ENCODE measurements at regions not wholly inside any gene's neighbourhood (a gene's known extent, or its start where the extent isn't known, plus 50 kb on each side); places are given as distances from the start of the nearest gene placed in this dataset.

- no peaks in the 10 kb centered on the region for H3K79me2 ChIP-seq (ENCODE audit: low read depth)
- H3K36me3 ChIP-seq, result no peaks in the 10 kb centered on the region
- H3K36me3 Mint-ChIP-seq, result no peaks in the 10 kb centered on the region
- peaks cover 43% of the 10 kb centered on the region for H3K4me1 Mint-ChIP-seq
- DNase-seq (ENCODE audit: low spot score), result no peak
- no peak overlapping the region for H3K4me3 Mint-ChIP-seq
- peak overlapping the region; percentile 63 for H3K27ac Mint-ChIP-seq
- H2AFZ ChIP-seq (replicated peaks), result no peak overlapping the region
- TF ChIP-seq CTCF (IDR thresholded peaks at IDR 0.05) (no peak), EZH2phosphoT487 (IDR thresholded peaks at IDR 0.05) (no peak), EZH2 (IDR thresholded peaks at IDR 0.05) (no peak)
- H3K27me3 ChIP-seq, result no peaks in the 10 kb centered on the region
- peaks cover 23% of the 10 kb centered on the region for H3K27me3 Mint-ChIP-seq (ENCODE audit: insufficient read depth, low read depth)
- no peak overlapping the region for H3K4me3 ChIP-seq
- H3F3A ChIP-seq (ENCODE audit: low read depth), result peaks cover 12% of the 10 kb centered on the region
- peaks cover 41% of the 10 kb centered on the region for H3K4me1 ChIP-seq
- no peaks in the 10 kb centered on the region for H4K20me1 ChIP-seq (ENCODE audit: low read depth)
- no peak overlapping the region for H3K9ac ChIP-seq
- no peaks in the 10 kb centered on the region for H3K9me3 Mint-ChIP-seq
- no peak overlapping the region for H3K27ac ChIP-seq
- H3K9me3 ChIP-seq (ENCODE audit: low read depth), result no peaks in the 10 kb centered on the region
- no peak overlapping the region for H3K4me2 ChIP-seq
Measured at GRCh38 chr12:131220331-131220685, 266.6 kb downstream of the ADGRD1 start.

- Histone ChIP-seq H3F3A (ENCODE audit: low read depth) (peaks cover 12% of the 10 kb centered on the region), H4K20me1 (ENCODE audit: low read depth) (no peaks in the 10 kb centered on the region), H3K9ac (no peak overlapping the region), H3K27ac (no peak overlapping the region), H3K79me2 (ENCODE audit: low read depth) (no peaks in the 10 kb centered on the region), H3K4me1 (peaks cover 41% of the 10 kb centered on the region), H3K4me2 (peak overlapping the region; percentile 52), H3K27me3 (no peaks in the 10 kb centered on the region), H3K4me3 (no peak overlapping the region), H3K36me3 (no peaks in the 10 kb centered on the region), H3K9me3 (ENCODE audit: low read depth) (no peaks in the 10 kb centered on the region), H2AFZ (replicated peaks) (no peak overlapping the region)
- Mint-ChIP-seq H3K36me3 (no peaks in the 10 kb centered on the region), H3K27me3 (ENCODE audit: insufficient read depth, low read depth) (peaks cover 23% of the 10 kb centered on the region), H3K4me3 (no peak overlapping the region), H3K27ac (no peak overlapping the region), H3K9me3 (no peaks in the 10 kb centered on the region), H3K4me1 (peaks cover 43% of the 10 kb centered on the region)
- DNase-seq (ENCODE audit: low spot score), result no peak
- TF ChIP-seq EZH2phosphoT487 (IDR thresholded peaks at IDR 0.05) (no peak), EZH2 (IDR thresholded peaks at IDR 0.05) (no peak), CTCF (IDR thresholded peaks at IDR 0.05) (no peak)
Measured at GRCh38 chr12:131221061-131221956, 267.6 kb downstream of the ADGRD1 start.

GRCh38 chr12:131221957-131222328, 268.2 kb downstream of the ADGRD1 start:
- H3K27me3 ChIP-seq, result no peaks in the 10 kb centered on the region
- H2AFZ ChIP-seq (replicated peaks), result no peak overlapping the region
- no peak for TF ChIP-seq EZH2phosphoT487 (IDR thresholded peaks at IDR 0.05)
- no peak for TF ChIP-seq CTCF (IDR thresholded peaks at IDR 0.05)
- Mint-ChIP-seq H3K27ac (peak overlapping the region; percentile 27), H3K4me1 (peaks cover 40% of the 10 kb centered on the region), H3K27me3 (ENCODE audit: insufficient read depth, low read depth) (peaks cover 23% of the 10 kb centered on the region), H3K4me3 (peak overlapping the region; percentile 46), H3K36me3 (no peaks in the 10 kb centered on the region), H3K9me3 (no peaks in the 10 kb centered on the region)
- no peaks in the 10 kb centered on the region for H3K36me3 ChIP-seq
- H3K9ac ChIP-seq, result no peak overlapping the region
- no peak overlapping the region for H3K4me3 ChIP-seq
- peak overlapping the region; percentile 52 for H3K4me2 ChIP-seq
- H3K4me1 ChIP-seq, result peaks cover 40% of the 10 kb centered on the region
- no peaks in the 10 kb centered on the region for H3K79me2 ChIP-seq (ENCODE audit: low read depth)
- no peaks in the 10 kb centered on the region for H3K9me3 ChIP-seq (ENCODE audit: low read depth)
- DNase-seq (ENCODE audit: low spot score), result peak; percentile 78
- peak overlapping the region; percentile 63 for H3K27ac ChIP-seq
- no peaks in the 10 kb centered on the region for H4K20me1 ChIP-seq (ENCODE audit: low read depth)
- H3F3A ChIP-seq (ENCODE audit: low read depth), result peaks cover 12% of the 10 kb centered on the region
